ENCODE measurements at regions not wholly inside any gene's neighbourhood (a gene's known extent, or its start where the extent isn't known, plus 50 kb on each side); places are given as distances from the start of the nearest gene placed in this dataset.
"Not testable (repeated sequence)": the region's sequence is repeated elsewhere in the genome, so short reads cannot be mapped to it uniquely, and the experiment has no call there.

DNA sequence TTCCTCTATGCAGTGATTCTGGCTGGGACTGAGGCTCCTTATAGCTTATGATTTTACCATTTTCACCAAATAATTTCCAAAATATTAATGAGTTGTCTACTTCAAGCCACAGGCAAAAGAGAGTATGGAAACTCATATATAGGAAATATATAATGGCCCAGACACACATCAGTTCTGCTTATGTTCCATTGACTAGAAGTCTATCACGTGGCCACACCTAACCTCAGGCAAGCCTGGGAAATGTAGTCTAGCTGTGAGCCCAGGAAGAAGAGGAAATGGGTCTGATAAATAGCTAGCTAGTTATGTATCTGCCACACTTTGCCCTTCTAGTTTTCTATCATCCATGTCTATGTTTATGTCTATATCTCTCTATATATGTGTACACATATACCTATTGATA, 195.1 kb downstream of the OTOL1 start:
- no peak for DNase-seq (ENCODE audit: low spot score)

DNA sequence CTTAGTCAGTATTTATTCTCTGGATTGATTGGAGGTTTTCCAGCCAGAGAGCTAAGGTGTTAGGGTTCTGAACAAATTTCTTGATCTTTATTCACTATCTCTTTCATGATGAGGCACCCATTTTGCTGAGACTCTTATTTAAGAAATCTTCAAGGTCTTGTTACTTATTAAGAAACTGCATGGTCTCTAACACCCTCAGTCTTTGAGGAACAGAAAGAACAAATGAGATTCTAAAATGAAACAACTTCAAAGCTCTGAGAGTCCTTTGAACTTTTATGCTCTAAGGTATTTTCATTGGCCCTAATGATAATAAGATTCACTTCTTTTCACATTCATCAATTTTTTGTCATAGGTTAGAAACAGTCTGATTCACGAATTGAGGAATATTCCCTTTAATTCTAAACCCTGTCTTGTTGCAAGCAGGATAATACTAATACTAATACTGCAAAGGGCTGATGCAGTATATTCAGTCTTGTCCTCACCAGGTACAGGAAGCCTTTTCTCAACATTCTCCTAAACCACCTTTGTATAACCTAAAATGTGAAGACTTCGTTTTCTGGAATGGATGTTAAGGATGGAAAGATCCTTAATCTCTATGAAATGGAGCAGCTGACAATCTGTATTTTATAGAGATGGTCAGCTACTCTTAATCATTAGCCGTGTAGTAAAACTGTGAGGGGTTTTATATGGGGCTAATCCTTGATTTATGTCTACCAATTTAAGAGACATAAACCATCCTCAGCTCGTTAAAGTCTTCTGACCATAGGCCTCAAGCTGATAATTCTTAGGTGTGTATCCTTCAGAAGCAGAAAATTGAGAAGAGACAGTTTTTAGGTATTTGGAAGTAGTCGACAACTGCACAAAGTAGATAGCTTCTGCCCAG, 198.3 kb downstream of the OTOL1 start:
- no peak for DNase-seq (ENCODE audit: low spot score)

GRCh38 chr3:161695811-161696210, 199.2 kb downstream of the OTOL1 start:
- no peak for DNase-seq (ENCODE audit: low spot score)

GRCh38 chr3:161700998-161701397, 204.4 kb downstream of the OTOL1 start:
- DNase-seq (ENCODE audit: low spot score), result no peak

- not testable (repeated sequence) for DNase-seq (ENCODE audit: low spot score)
Observed at GRCh38 chr3:161707253-161707652, 210.6 kb downstream of the OTOL1 start.

GRCh38 chr3:161713731-161714130, 217.1 kb downstream of the OTOL1 start:
- no peak for DNase-seq (ENCODE audit: low spot score)

DNA sequence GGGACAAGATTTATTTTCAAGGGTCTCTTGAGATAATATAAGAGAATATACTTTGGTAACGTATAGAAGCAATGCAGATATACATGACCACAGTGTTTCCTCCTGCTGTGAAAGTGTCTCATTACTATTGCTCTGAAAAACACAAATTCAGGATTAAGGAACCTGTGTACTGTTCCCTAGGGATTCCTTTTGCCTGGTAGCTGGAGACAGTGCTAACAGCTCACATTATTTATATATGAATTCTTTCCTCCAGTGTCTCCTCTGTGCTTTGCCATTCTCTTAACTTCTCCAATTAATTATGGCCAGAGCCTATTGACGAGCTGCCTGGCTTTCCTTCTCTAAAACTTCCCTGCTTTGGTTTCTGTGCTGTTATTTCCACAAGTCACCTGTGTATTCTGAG, 235.4 kb downstream of the OTOL1 start:
- DNase-seq (ENCODE audit: low spot score), result no peak

DNA sequence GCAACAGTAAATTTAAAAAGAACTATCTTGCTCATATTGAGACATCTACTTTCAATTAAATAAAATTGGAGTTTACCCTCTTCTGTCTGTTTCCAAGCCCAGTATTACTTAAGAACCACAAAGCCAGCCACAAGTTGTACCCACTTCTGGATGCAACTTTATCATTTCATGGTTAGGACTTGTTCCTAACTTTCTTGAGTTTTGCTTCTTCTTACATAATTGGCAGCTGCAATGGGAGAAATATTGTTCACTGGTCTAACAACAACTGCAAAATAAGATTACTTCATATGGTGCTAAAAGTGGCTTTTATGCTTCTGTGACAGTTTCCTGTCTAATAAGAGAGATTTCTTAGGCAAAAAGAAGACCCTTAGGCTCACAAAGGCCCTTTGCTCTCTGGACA, 240.6 kb downstream of the OTOL1 start:
- DNase-seq (ENCODE audit: low spot score), result no peak

DNA sequence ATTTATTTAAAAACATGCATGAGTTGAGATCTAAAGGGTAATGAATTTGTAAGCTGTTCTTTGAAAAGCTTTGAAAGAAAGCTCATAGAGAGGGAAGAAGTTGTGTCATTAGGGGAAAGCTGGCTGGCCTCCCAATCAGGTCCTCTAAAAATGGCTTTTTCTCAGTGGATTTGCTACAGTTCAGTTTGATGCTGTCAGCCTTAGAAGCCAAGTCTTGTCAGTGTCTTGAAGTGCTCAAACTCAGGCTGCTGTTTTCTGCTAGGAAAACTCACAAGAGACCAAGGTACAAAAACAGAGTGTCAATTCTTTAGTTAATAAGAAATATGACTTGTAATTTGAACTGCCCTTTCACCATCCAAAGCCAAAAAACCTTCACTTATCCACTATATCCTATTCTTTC, 243.8 kb downstream of the OTOL1 start:
- no peak for DNase-seq (ENCODE audit: low spot score)

DNA sequence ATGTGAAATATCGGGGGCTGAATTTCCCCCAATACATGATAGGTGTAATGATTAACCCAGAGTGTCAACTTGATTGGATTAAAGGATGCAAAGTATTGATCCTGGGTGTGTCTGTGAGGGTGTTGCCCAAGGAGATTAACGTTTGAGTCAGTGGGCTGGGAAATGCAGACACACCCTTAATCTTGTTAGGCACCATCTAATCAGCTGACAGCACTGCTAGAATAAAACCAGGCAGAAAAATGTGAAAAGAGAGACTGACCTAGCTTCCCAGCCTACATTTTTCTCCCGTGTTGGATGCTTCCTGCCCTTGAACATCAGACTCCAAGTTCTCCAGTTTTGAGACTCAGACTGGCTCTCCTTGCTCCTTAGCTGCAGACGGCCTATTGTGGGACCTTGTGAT, 247.8 kb downstream of the OTOL1 start:
- DNase-seq (ENCODE audit: low spot score), result no peak

GRCh38 chr3:161745741-161746140, 249.1 kb downstream of the OTOL1 start:
- DNase-seq (ENCODE audit: low spot score), result no peak

- DNase-seq (ENCODE audit: low spot score), result no peak
Observed at GRCh38 chr3:161748049-161748448, 251.4 kb downstream of the OTOL1 start.

- no peak for DNase-seq (ENCODE audit: low spot score)
Observed at GRCh38 chr3:161754420-161755053, 257.9 kb downstream of the OTOL1 start.

DNA sequence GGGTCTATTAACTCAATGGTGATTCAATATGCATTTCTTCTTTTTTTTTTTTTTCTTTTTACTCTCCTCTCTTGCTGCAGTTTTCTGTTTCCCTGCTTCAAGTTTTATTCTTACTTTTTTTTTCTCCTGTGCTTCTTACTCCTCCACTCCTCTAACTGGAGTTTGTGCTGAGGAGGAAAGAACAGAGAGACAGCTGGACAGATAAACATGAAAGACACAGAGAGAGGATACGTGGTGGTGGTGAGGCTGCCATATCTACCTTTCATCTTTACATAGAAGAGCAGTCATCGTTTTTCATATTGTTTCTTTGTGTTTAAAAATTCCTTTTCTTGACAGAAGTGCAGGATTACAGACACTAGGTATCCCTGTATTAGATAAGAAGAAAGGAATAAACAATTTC, 262.8 kb downstream of the OTOL1 start:
- DNase-seq (ENCODE audit: low spot score), result no peak

DNA sequence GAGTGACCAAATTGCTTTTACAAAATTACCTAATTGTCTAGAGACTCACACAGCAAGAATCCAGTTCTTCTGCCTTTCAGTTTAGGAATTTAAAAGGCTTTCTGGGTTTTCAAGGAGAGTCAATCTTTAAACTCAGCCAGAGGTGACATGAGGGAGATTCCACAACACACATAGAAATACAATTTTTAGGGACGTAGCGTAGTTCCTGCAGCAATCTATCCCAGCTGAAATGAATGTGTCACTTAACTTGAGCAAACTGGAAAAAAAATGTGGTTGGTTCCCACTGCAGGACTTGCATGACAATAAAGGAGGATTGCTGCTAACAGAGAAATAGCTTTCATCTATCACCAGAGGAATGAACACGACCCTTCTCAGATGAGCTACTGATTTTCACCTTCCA, 269.7 kb downstream of the OTOL1 start:
- no peak for DNase-seq (ENCODE audit: low spot score)

DNA sequence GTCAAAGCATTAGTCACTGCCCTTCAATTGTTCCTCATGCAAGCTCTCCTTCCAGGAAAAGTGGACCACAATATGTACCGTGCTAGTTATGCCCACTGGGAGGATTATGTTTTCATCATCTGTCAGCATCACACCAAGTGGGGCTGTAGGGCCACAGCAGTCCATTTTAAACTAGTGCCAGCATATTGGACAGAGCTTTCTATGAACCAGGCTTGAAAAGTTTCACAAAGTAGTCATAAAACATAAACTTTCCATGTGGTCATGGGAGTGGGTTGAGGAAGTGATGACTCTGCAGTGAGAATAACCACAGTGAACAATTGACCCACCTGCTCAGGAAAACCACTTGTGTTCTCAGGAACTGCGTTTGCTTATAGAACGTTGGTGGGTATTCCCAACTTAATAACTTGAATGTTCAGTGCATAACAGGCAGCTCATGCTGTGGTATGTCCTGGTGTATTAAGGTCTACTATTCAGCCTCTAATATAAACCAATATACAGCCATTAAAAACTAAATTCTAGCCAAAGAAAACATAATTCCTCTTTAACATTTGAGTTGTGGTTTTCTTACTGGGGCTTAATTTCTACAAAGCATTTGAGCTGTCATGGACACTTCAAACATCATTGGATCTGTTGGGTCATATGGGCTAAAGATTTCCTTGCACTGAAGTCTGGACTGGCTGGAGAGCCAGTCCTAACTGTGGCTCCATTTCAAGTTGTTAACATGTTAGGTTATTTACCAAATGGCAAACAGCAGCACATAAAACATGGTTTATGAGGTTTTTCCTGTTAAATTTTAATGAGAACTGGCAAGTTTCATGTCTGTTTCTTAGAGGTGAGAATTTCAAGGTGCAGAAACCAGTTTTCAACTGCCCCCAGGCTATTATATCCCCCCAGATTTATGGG, 274.1 kb downstream of the OTOL1 start:
- no peak for DNase-seq (ENCODE audit: low spot score)

- no peak for DNase-seq (ENCODE audit: low spot score)
Observed at GRCh38 chr3:161781381-161781780, 284.8 kb downstream of the OTOL1 start.

- no peak for DNase-seq (ENCODE audit: low spot score)
Observed at GRCh38 chr3:161793194-161793930, 296.8 kb downstream of the OTOL1 start.

- no peak for DNase-seq (ENCODE audit: low spot score)
Observed at GRCh38 chr3:161794551-161794950, 297.9 kb downstream of the OTOL1 start.

GRCh38 chr3:161796312-161796711, 299.7 kb downstream of the OTOL1 start:
- no peak for DNase-seq (ENCODE audit: low spot score)

DNA sequence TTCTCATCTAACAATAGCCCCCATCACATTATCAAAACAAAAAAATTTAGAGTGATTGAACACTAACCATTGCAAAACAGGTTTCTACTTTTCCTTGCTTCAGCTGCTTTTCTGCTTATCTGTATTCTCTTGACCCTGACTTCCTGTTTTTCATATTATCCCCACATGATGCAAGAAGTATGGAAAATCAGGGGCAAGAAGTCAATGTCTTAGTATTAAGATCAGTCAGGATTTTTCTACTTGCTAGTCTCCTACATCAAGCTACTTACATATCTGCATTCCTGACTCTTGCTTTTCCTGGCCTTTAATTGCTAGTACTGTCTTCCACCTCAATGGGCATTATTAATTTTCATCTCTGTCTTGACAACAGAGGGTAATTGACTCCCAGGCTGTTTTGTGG, 300.2 kb downstream of the OTOL1 start:
- DNase-seq (ENCODE audit: low spot score), result no peak

GRCh38 chr3:161798016-161798415, 301.4 kb downstream of the OTOL1 start:
- DNase-seq (ENCODE audit: low spot score), result no peak

Measured in HuH-7.5 (cell line).